Erythroblast (primary cell): ENCODE measurements at regions not wholly inside any gene's neighbourhood (a gene's known extent, or its start where the extent isn't known, plus 50 kb on each side); places are given as distances from the start of the nearest gene placed in this dataset.

Experiments used
- DNase-seq, 2 experiments: peaks; one replicate each; lab custom pipeline; 2025; lab: John Stamatoyannopoulos, UW
- GATA1 ChIP-seq: IDR thresholded peaks from 2 replicates; pipeline ENCODE4 v1.6.1; 2011; ENCODE audit warnings: low read depth, mild to moderate bottlenecking, control low read depth, low read length, moderate library complexity
- POLR2A ChIP-seq: IDR thresholded peaks from 2 replicates; pipeline ENCODE4 v1.6.1; 2011; ENCODE audit warnings: mild to moderate bottlenecking, low read length

DNA sequence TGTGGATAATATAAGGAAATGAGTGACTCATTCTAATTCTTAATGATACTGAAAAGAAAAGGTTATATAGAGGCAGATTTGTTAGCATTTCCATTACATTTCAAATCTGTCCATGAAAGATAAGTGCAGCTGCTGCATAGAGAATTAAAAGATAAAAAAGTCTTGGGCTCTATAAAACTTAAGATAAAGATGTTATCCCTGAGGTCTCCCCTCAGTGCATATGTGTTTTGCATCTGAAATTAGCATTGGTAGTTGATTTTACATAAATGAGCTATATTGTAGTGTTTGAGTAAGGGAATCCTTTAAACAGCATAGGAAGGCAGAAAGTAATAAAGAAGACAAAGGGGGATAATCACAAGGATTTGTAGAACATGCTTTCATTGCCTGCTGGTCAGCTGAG lies 206.2 kb downstream of the FSCB start:
- DNase-seq, result no peak
- no peak for TF ChIP-seq GATA1
- no peak for TF ChIP-seq POLR2A

DNA sequence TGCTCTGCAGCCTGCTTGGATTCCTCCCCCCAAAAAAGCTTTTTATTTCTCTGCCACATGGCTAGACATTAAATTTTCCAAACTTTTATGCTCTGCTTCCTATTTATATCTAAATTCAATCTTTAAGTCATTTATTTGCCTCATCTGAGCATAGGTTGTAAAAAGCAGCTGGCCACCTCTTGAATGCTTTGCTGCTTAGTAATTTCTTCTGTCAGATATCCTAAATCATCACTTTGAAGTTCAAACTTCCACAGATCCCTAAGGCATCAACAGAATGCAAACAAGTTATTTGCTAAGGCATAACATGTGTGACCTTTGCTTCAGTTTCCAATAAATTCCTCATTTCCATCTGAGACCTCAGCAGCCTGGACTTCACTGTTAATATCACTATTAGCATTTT lies 209.6 kb downstream of the FSCB start:
- DNase-seq, result no peak
- no peak for TF ChIP-seq GATA1
- TF ChIP-seq POLR2A, result no peak

DNA sequence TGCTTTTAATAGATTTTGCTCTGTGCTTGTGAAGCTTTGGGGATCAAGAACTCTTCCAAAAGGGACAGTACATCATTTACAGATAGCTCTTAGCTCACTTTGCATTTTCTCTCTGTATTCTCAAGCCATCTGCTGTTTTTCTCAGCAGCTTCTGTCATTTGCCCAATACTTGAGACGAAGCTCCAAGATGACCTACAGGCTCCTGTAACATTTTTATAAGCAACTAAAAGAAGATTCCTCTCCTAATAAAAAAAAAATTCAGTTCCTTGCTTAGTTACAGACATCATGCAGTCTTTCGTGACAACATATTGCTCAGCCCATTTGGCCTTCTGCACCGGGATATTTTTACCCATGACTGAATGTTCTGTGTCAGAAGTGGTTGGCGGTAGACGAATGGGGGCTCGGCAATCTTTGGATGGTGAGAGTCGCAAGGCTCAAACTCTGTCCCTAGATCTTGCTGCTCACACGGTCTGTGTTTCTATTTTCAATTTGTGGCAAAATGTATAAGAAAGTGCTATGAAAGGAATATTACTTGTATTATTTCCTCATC lies 215.6 kb downstream of the FSCB start:
- TF ChIP-seq GATA1 (no peak), POLR2A (no peak)

DNA sequence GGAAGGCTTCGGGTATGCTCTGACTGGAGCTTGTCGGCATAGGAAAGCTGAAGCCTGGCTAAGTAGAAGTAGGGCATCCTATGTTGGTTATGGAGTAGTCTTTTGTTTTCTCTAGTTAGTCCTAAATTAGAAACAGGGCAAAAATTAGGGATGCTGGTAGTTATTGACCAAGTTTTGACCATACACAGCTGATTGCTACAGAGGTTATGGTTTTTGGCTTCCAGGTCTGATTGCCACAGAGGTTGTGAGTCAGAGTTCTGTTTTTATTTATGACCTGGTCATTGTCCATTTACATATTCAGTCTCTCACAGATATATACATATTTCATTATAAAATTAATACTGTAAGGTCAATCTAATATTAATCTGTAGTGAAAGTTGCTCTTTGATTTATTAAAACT lies 219.2 kb downstream of the FSCB start:
- TF ChIP-seq GATA1, result no peak
- no peak for TF ChIP-seq POLR2A
- no peak for DNase-seq

More for the DNA sequence above, 215.6 kb downstream of the FSCB start:
- DNase-seq, result no peak

DNA sequence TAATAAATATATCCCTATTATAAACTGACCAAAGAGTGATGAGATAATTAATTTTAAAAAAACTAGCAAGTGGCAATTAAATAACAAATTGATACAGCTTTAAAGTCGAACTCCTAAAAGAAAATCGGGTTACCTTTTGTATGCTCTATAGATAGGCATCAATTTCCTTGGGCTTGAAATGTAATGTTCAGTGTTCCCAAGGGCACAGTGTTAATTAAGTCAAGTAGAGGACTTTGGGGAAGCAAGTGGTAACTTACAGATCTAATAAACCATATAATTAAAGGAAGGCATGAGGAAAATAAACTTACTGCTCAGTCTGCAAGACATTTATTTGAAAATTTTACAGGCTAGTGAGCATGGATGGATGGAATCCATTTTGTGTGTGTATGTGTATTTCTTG lies 220.9 kb downstream of the FSCB start:
- no peak for DNase-seq
- TF ChIP-seq GATA1, result no peak

DNA sequence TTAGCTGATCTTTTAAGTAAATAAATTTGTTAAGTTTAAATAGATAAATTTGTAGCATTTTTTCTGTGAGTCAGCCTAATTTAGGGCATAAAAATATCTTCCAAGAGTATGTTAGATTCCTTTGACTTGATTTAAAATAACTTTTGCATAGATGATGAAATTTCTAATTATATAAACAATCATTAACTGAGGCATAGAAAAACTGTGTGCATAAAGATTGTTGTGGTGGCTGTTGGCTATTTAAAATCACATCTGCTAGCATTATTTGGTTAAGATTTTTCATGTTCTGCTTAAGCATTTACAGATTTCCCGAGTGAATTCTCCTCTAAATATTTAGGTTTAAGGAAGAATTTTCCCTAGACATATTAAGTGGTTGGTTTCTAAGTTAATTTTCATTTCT lies 223.2 kb downstream of the FSCB start:
- DNase-seq, result no peak
- TF ChIP-seq GATA1 (no peak), POLR2A (no peak)

DNA sequence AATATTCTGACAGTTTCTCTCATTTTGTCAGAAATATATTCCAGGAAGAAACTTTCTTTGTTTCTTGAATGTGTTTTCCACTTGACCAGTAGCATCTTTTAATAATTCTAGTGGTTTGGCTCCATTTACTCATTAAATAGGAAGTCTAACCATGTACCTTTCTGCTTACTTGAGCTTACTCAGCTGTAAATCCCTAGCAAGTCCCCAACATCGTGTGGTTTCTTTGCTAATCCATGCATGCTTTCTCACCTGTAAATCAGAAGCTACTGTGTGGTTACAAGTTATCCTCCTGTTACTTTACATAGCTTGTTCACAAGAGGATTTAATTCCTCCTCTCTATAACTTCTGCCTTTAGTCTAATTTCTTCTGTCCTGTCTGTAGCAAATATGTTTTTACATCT lies 227.7 kb downstream of the FSCB start:
- DNase-seq, result no peak
- TF ChIP-seq POLR2A, result no peak
- TF ChIP-seq GATA1, result no peak

DNA sequence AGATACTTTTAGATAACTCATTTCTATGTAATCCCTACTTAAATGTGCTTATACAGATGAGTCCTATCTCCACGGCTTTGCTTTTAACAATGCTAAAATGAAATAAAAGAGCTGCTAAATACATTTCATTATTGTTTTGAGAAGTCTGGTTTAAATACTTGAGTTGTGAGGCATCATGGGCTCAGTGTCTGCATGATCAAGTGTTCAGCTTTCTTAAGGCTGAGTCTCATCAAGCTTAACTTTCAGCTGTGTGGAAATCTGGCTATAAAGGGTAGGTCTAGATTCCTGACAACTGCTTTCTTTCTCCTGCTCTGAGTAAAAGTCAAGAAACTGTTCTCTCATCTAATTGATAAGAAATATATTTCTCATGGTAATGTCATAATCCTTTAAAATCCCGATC lies 235.4 kb downstream of the FSCB start:
- TF ChIP-seq POLR2A (no peak), GATA1 (no peak)
- DNase-seq, result no peak

DNA sequence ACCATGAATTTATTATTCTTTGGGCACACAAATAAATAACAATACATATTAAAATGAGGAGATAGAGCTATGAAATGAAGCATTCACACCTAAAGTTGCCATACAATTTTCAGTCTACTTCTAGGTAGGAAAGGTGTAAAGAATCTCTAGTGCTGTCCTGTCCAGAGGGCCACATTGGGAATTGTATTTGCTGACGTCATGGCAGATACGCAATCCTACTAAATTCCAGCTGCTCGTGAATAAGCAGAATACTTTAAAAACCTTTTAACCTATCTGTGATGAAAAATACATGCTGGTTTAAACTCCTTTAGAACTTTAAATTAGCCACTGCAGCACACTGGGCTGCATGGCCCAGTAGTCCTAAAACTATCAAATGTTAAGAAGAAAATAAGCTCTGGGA lies 236.1 kb downstream of the FSCB start:
- TF ChIP-seq POLR2A, result no peak
- TF ChIP-seq GATA1, result no peak
- no peak for DNase-seq

DNA sequence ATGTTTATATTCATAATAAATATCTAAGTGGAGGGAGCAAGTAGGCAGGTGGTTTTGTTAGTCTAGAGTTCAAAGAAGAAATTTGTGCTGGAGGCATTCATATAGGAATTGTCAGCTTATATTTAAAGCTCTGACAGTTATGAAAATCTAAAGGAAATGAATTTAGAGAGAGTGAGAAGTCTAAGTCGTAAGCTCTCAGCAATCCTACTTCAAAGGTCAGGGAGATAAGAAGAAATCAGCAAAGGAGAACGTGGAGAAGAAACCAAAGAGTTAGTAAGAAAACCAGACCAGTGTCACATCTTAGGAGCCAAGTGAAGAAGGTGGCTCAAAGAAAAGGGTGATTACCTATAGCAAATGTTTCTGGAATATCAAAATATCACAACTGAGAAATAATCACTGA lies 241.8 kb downstream of the FSCB start:
- no peak for TF ChIP-seq GATA1
- TF ChIP-seq POLR2A, result no peak
- DNase-seq, result no peak

DNA sequence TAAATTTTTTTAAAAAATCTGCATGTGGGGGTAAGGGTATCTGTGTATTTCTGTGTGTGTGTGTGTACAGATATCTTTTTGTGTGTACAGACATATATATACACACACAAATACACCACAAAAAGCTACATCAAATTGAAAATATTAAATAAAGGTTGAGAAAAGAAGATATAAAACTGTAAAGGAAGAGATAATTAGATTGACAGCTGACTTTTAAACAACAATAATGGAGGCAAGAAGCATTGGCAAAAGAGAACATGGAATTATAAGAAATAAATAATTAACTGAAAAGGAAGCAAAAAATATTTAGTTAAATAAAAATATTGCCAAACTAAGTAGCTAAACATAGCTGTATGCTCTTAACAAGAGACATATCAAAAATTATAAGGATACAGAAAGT lies 291.4 kb downstream of the FSCB start:
- no peak for DNase-seq
- TF ChIP-seq GATA1 (no peak), POLR2A (no peak)

DNA sequence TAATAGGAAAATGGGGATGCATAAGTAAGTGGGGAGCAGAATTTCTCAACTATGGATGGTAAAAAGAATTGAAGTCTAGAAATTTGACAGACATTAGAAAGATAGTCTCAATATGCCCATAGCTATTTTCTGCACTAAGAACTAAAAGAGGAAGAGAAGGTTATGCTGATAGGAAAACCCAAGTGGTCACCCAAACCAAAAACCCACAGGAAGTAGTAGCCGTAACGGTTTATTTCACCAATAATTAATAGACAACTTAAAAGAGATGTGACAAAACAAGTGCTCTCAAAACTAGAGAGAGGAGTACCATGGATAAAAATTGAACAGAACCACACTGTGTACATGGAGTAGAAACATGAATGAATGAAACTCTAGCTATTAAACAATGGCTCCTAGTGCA lies 295.4 kb downstream of the FSCB start:
- no peak for DNase-seq
- TF ChIP-seq POLR2A, result no peak
- TF ChIP-seq GATA1, result no peak

DNA sequence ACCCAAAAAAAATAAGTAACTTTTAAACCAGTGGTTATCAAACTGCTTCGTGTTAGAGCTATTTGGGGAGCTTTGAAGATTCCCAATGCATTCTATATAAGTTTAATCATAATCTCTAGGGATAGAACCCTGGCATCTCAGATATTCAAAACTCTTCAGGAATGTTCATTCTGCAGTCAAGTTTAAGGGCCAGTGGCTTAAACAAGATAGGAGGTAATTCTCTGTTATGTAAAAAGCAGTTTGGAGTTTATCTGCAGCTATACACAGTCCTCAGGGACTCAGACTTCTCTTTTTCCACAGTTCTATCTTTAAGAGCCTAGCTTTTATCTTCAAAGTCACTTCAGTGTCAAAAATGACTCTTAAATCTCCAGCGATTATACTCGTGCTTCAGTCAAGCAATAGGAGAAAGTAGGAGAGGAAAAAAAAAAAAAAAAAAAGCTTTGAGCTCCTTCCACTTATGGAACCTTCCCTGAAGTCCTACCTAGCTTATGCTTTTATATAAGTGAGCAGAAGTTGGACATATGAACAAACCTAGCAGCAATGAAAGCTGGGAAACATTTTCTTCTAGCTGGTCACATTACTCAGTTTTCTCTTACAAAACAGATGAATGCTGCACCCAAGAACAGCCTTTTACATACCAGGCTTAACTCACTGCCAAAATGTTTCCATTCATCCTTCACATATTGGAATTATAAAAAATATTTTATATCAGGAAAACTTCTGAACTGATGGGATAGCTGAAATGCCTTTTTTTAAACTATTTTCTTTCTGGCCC lies 302.8 kb downstream of the FSCB start:
- TF ChIP-seq POLR2A, result no peak
- TF ChIP-seq GATA1, result no peak
- no peak for DNase-seq

DNA sequence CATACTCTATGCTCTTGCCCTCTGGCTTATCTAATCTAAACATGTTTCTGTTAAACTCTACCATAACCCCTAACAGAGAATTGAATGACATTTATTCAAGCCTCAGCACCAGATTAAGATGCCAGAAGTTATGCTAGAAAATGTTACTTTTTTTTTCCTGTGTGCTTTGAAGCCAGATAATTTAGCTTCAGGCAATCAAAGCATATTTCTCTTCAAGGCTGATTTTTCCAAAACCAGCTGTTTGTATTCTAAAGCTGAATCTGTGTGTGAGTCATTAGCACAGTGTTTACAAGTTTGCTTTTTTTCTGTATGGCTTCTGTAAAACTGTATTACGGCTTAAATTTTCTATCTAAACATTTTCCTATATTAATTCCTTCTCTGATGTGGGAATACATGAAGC lies 326.1 kb downstream of the FSCB start:
- TF ChIP-seq GATA1, result no peak
- no peak for TF ChIP-seq POLR2A
- no peak for DNase-seq

DNA sequence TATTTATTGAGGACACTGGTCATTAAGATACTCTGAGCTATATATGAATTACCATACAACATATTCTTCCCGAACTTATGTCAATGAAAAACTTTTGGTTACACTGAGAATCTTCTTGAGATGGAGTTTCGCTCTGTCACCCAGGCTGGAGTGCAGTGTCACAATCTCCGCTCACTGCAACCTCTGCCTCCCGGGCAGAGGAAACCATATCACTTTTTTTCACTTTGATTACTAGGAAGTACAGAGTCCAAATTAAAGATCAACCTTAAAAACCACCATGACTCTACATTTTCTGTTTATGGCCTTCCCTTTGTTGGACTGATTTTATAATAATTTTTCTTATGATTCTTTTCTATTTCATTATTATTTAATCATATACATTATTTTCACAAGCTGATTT lies 336.5 kb downstream of the FSCB start:
- DNase-seq, result no peak

More for the DNA sequence above, 336.5 kb downstream of the FSCB start:
- TF ChIP-seq POLR2A, result no peak
- no peak for TF ChIP-seq GATA1
